ENCODE measurements at regions not wholly inside any gene's neighbourhood (a gene's known extent, or its start where the extent isn't known, plus 50 kb on each side); places are given as distances from the start of the nearest gene placed in this dataset.

DNA sequence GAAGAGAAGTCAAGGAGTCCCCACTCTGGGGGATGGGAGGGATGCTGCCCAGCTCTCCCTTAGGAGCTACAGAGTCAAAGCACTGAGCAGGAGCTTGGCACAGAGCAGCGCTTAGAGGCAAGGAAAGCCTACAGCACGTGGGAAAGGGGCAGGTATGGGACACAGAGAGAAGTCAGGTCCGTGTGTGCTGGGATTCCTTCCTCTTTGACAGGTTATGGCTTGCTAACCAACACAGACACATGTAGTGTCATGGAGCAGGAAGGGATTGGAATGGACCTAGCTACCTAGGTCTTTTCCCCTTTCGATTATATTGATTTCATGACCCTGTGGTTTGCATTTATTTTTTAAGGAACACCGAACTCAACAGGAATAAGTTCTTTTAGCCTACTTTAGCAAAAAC, 208.5 kb upstream of the TUT7 start:
- TF ChIP-seq, protein P1, sequence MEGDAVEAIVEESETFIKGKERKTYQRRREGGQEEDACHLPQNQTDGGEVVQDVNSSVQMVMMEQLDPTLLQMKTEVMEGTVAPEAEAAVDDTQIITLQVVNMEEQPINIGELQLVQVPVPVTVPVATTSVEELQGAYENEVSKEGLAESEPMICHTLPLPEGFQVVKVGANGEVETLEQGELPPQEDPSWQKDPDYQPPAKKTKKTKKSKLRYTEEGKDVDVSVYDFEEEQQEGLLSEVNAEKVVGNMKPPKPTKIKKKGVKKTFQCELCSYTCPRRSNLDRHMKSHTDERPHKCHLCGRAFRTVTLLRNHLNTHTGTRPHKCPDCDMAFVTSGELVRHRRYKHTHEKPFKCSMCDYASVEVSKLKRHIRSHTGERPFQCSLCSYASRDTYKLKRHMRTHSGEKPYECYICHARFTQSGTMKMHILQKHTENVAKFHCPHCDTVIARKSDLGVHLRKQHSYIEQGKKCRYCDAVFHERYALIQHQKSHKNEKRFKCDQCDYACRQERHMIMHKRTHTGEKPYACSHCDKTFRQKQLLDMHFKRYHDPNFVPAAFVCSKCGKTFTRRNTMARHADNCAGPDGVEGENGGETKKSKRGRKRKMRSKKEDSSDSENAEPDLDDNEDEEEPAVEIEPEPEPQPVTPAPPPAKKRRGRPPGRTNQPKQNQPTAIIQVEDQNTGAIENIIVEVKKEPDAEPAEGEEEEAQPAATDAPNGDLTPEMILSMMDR (IDR thresholded peaks at IDR 0.05): no peak
- TF ChIP-seq EZH2 (IDR thresholded peaks at IDR 0.05; ENCODE audit: borderline replicate concordance, insufficient read depth, low read depth, low read length, poor library complexity, severe bottlenecking): no peak
